HG03095 (cell line): ENCODE measurements at regions not wholly inside any gene's neighbourhood (a gene's known extent, or its start where the extent isn't known, plus 50 kb on each side); places are given as distances from the start of the nearest gene placed in this dataset.

ENCODE experiments used
- ATAC-seq: cut with Tn5 transposase; IDR thresholded peaks from one replicate; pipeline ENCODE4 v1.9.1; 2021; ENCODE audit warnings: moderate library complexity; ENCODE audit not compliant: unreplicated experiment

DNA sequence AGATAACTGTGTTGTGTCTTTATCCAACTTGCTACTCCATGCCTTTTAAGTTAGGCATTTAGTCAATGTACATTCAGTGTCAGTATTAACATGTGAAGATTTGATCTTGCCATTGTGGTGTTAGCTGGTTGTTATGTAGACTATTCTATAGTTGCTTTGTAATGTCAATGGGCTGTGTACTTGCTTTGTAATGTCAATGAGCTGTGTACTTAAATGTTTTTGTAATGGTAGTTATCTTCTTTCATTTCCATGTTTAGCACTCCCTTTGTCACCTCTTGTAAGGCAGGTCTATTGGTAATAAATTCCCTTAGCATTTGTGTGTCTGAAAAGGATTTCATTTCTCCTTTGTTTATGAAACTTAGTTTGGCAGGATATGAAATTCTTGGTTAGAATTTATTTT, 53.4 kb downstream of the MC4R start:
- ATAC-seq: no peak

DNA sequence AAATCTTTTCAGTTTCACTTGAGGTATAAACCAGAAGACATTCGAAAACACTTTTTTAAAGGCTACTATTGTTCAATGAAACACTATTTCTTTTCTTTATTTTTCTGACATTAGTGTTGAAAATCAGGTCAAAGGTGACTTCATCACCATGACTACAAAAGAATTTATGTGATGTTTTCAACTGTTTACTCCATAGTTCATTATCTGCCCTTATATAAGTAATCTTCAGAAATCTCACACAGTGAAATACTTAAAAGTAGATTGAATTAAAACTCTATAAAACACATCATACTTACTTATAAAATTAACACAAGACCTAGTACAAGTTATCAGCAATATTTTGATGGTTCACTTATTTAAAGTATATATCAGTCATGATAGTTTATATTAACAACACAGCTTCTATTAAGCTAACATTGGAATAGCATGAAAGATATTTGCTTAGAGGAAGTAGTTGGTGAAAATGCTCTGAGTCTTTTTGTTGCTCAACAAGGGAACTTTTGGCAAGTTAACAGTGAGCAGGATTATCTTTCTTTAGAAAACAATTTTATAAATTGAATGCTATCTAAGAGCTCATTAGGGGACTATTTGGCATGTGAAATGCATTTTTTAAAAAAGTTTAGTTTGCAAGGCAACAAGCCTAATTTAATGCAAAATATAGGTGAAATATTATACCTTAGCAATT, 60.8 kb downstream of the MC4R start:
- ATAC-seq: no peak

DNA sequence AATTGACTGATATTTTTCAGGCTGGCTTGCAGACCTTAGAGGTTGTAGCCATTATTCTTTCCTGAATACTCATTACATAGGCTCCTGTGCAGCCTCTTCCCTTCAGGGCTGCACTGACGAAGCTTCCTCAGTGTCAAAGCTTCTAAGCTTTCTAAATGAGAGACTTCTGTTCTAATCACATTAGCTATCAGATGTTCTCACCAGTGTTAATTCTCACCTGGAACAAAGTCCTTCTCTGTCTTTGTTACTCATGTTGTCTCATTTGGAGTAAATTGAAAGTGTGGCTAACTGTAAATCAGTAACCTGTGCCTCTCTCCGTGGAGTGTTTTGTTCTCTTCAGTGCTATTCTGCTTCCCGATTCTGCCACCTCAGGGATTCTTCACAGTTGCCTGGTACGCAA, 76.9 kb downstream of the MC4R start:
- no peak for ATAC-seq

DNA sequence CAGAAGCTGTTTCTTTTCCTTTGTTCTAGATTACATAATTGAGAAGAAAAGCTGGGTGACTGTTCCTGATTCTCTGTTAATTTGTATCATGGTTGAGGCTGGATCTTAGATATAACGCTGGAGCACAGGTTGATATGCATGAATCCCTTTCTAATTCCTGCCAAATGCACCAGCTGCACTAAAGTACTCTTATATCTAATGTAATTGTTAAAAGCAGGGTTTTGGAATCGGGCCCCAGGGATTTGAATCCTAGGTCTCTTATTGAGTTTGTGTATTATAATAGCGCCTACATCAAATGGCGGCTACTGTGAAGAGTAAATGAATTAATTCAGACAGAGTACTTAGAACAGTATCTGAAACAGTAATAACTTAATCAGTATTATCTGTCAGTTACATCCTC, 80.4 kb downstream of the MC4R start:
- no peak for ATAC-seq

DNA sequence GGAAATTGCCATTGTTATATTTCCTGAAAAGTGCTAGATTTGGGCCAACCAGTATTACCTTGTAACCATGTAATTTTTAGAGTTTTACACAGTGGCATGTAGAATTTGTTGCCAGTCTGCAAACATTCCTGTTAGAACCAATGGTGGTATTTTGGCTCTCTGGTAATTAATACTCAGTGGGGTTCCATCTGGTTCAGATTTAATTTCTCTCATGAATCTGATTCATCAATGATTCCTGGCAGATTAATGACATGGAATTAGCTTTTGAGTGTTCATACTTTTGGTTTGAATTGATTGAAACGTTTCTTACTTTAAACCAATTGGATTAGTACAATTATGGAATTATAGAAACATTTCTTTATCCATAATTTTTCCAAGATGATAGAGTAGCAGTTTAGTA, 93.2 kb downstream of the MC4R start:
- no peak for ATAC-seq

DNA sequence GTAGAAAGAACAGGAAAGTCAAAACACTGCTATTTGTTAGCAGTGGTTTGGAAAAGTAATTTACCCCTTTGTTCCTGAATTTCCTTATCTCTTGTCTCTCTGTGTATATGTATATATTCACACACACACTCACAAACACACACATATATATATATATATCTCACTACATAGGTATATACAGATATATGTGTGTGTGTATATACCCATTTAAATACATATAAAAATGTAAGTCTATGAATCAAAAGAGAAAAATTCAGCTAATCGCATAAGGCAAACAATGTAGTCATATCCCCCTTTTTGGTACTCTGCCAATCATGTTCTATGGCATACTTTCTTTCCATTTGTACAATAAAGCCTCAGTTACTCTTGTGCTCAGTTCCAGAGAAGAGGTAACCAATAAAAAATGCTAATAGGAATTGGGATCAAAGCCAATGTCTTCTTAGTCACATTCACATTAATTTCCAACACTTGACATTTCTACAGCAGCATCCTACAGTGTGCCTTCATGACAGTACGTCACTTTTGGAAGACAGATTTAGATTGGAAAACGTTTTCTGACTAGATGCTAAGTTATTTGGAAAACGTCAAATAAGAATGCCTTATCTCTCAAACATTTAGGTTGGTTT, 94.6 kb downstream of the MC4R start:
- no peak for ATAC-seq

DNA sequence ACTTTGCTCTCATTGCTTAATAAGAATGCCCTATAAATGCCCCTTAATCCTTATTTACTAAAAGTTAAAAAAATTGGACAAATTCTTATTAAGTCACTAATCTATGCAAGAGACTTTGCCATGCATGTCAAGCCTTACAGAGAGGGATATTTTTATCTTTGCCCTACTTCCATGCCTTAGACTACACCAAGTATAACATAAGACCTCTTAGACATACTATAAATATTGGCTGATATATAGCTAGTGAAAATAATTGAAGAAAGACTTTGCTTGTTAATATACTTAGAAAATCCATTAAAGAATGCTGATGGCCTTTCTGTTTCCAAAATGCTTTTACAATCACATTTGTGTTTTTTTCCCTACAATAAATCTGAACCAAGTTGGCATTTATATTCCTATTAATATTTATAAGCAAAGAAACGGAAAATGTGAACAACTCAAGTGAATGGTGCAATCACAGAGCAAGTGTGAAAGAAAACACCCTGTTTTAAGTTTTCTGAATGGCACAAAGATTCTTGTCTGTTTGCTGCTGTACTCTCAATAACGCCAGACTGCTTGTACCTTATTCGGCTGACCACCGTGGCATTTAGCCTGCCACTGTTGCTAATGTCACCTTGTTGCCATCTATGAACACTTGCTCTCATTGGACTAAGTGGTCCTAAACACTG, 105.0 kb downstream of the MC4R start:
- no peak for ATAC-seq

DNA sequence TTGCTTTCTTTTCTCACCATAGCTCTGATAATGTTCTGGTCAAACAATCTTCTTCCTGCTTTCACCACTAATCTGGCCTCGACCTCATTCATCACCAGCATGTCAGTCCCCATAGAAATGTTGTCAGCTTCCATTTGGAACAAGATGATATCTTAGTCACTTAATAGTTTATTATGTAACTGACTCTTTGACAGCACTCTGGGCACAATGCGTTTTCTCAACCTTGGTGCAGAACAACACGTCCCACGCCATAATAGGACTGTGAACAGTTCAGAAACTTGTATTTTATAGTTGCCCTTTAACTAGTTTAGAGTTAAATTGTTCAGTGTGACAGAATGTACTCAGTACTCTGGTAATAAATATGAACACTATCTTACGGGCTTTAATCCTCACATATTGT, 106.0 kb downstream of the MC4R start:
- no peak for ATAC-seq

DNA sequence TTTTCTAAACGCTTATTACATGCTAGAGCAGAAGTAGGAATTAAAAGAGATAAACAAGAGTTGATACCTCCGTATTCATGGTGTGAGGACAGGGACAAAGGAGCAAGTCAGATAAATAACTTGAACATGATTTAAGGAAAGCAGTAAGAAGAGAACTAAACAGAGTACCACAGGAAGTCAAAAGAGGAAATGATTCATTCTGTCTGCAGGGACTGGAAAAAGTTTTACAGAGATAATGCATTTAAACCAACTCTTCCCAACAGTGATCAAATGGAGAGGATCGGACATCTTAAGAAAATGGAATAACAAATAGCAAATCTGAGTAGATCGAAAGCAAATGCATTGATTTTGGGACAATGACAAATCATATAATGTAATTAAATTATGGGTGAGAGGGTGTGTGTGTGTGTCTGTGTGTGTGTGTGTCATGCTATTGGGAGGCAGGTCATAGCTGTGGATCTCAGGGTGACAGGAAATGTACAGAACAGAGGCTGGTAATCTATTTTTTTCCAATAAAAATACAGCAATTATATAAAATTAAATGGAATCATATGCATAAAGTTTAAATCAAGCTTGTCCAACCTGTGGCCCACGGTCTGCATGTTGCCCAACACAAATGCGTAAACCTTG, 113.4 kb downstream of the MC4R start:
- no peak for ATAC-seq

DNA sequence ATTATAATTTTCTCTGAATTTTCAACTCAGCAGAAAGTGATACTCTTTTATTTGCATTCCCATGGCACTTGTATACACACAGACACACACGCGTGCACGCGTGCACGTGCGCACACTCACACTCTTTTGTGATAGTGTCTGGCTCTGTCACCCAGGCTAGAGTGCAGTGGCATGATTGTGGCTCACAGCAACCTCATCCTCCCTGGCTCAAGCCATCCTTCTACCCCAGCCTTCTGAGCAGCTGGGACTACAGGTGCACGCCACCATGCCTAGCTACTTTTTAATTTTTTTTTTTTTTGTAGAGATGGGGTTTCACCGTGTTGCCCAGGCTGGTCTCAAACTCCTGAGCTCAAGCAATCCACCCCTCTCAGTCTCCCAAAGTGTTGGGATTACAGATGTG, 123.2 kb downstream of the MC4R start:
- no peak for ATAC-seq

DNA sequence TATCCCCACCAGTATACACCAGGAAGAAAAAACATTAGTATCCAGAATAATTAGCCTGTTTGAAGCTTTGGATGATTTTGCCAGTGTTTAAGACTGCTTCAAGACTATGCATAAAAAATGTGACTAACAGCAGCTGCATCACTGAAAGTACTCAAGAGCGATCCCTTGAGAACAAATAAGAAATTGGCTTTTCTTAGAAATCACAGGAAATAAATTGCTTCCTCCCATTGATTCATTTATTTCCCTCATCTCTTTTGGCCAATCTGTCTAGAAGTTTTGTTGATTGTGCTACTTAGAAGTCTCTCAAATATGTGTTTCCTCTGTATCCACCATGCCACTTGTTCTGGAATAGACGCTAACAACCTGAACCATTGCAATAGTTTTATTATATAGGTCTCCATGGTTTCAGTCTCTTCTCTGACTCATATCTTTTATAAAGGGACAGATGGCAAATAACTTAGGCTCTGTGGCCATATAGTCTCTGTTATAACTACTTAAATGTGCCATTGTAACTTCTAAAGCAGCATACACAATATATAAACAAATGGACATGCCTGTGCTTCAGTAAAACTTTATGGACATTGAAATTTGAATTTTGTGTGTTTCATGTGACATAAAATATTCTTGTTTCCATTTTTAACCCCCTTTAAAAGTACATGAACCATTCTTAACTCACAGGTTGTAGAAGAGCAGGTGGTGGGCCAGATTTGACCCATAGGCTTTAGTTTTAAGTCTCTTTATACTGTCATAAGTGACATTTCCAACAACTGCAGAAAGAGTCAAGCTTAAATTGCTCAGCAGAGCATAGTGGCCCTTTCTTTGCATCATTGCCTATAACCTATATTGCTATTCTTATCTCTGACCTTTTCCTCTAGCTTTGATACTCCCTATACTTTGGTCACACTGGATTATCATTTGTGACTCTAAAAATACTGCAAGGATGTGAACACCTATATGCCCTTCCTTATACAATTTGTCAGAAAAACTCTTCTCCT, 123.9 kb downstream of the MC4R start:
- no peak for ATAC-seq

DNA sequence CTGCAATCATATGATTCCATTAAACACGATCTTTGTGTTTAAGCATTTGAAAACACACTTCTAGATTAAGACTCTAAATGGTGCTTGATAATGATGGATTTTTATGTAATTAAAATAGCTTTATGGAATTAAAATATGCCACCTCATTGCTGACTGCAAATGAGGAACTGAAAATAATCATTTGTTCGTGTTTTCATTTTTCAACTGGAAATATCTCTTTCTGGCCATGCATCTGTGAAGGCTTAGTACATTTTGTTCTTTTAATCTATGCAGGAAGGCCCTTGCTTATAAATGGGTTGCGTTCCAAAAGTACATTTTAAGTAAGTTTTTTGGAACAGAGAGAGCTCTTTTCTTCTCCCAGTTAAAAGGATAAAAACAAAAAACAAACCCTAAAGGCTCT, 125.5 kb downstream of the MC4R start:
- peak; percentile 63 for ATAC-seq

DNA sequence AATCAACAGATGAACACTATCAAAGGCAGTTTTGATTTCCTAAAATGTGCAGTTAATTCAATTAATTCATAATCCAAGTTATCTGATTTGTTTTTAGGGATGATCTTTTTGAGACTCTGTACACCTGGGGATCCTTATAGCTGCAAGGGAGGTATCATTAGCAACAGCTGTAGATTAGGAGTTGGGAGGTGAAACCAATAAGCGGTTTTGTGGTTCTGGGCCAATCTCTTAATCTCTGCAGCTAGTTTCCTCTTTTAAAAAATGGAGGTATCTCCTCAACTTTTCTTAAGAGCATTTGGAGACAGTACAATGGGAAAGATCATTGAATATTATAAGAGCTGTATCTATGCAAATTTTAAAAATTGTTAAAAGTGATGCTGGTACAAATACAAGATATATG, 126.0 kb downstream of the MC4R start:
- ATAC-seq: peak; percentile 74

DNA sequence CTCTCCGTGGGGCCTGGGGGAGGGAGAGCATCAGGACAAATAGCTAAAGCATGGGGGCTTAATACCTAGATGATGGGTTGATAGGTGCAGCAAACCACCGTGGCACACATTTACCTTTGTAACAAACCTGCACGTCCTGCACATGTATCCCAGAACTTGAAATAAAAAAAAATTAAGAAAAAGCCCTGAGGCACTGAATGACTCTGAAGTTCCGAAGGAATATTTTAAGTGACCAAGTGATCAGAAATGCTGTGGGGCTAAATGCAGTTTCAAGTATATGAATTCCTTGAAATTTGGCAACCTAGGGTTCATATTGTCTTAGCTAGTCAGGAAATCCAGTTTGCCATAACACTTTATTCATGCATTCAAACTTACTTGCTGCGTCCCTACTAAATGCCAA, 127.5 kb downstream of the MC4R start:
- ATAC-seq: no peak

DNA sequence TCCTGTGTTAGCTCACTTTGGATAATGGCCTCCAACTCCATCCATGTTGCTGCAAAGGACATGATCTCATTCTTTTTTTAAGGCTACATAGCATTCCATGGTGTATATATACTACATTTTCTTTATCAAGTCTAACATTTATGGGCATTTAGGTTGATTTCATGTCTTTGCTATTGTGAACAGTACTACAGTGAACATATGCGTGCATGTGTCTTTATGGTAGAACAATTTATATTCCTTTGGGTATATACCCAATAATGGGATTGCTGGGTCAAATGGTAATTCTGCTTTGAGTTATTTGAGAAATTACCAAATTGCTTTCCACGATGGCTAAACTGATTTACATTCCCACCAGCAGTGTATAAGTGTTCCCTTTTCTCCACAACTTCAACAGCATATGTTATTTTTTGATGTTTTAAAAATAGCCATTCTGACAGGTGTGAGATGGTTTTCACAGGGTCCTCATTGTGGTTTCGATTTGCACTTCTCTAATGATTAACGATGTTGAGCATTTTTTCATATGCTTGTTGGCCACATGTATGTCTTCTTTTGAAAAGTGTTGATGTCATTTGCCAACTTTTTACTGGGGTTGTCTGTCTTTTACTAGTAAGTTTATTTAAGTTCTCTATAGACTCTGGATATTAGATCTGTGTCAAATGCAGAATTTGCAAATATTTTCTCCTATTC, 133.4 kb downstream of the MC4R start:
- peak; percentile 93 for ATAC-seq

DNA sequence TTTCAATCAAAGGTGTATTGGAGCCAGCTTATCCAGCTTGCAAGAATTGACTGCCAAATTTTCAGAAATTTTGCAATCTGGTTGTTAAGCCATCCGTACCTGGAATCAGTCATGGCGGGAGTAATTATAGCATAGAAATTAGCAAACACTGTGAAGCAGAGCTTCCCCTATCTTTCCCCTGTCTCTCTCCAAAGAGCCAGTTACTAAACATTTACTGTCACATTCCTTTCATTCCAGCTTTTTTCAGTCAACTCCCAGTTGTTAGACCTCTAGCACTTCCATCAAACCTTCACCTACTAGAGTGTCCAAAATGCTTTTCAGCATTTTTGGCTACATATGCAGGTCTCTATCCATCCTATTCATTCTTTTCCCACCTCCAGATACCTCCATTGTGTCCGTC, 137.4 kb downstream of the MC4R start:
- ATAC-seq: no peak

DNA sequence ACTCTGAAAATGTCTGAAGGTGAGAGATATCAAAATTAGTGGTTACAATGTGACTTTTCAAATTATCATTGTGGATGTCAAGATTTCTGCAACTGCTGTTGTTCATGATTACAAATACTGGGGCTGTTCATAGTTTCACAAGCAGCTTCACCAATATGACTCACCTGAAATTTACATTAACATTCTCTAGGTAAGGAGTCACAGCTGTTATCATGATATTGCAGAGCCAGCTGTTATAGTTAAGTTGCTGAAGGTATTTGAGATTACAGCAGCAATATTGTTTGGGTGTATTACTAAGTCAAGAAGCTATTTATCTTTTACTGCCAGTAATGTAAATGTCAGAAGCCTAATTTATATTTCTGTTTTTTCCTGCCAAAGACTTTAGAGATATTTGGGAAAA, 140.0 kb downstream of the MC4R start:
- ATAC-seq: no peak

DNA sequence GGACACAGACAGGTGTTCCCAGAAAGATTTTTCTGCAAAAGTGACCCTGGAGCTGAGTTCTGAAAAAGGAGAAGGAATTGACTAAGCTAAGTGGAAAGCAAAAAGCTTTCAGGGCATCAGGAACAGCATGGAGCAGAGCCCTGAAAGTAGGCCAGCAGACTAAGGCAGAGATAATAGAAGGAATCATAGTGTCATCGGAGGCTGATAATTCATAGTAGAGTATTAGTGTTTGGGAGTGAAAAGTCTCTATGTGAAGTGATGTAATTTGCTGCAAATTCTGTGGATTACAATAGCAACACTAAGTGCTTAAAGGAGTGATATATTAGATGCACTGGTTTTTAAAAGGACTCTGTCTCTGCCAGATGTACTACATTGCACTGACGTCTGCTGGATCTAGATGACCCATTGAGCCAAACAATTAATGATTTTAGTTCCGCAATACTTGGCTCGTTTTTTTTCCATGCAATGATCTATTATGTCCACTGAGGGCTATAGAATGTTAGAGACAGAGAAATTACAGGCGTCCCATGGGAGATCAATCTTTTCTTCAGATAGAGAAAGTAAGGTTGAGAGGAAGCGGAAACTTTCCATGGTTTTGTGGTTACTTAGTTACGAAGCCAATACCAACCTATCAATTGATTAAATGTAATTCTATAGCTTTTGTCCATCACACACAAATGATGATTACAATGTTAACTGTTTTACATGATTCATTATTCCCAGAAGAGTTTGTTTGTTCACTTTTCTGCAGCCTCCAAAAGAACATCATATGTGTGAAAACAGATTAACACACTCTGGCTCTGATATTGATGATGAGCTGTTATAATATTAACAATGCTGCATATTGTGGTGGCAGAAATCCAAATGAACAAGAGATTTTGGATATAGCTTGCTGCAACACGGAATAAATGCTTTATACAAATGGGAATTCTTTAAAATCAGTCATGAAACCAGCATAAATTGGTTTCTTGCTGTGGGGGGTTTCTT, 143.7 kb downstream of the MC4R start:
- ATAC-seq: no peak

DNA sequence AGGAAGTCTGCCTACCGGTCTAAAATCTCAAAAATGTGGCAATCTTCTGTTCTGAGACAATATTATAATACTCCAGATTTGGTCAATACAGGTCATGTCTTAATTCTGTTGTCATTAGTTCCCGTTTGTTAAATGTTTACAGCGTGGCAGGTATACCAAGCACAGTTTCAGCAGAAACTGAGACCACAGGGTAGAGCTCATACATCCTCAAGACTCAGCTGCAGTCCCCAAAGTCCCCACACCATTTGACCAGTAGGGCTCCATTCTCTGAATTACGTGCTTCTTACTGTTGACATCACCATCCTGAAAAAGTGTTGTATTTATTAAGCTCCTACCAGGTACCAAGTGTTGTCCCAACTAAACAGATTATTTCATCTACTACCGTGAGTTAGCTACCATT, 157.1 kb downstream of the MC4R start:
- no peak for ATAC-seq
